Heart left ventricle (tissue), 16 donors: ENCODE measurements at regions not wholly inside any gene's neighbourhood (a gene's known extent, or its start where the extent isn't known, plus 50 kb on each side); places are given as distances from the start of the nearest gene placed in this dataset.

Experiments
- ATAC-seq, 4 donors: fragments of 200-7000 bp; cut with Tn5 transposase; one replicate each; pipeline ENCODE4 v1.9.1; 2020 to 2022; ENCODE audit warnings: moderate library complexity in 4 of 4, mild to moderate bottlenecking in 3 of 4, moderate number of reproducible peaks in 1 of 4
- DNase-seq, 5 donors: peaks; one replicate each; pipeline ENCODE4 v3.0.0-alpha.2; 2020
- H3K27ac ChIP-seq, 12 donors: fragments of 200-600 bp; sonication (generic) in 4 of 12; one replicate each; pipeline versions ENCODE4 v1.5.0 to v1.8.0; 2016 to 2022; ENCODE audit warnings: mild to moderate bottlenecking in 2 of 12
- H3K27me3 ChIP-seq, 9 donors: fragments of 200-600 bp; sonication (generic) in 2 of 9; one replicate each; pipeline versions ENCODE4 v1.5.1 to v1.8.0; 2016 to 2022; ENCODE audit warnings: mild to moderate bottlenecking in 3 of 9
- H3K36me3 ChIP-seq, 9 donors: fragments of 200-600 bp; sonication (generic) in 2 of 9; one replicate each; pipeline versions ENCODE4 v1.5.0 to v1.8.0; 2018 to 2022; ENCODE audit warnings: mild to moderate bottlenecking in 2 of 9
- H3K4me1 ChIP-seq, 12 donors: fragments of 200-600 bp; sonication (generic) in 4 of 12; one replicate each; pipeline versions ENCODE4 v1.5.0 to v1.8.0; 2016 to 2022; ENCODE audit warnings: mild to moderate bottlenecking in 3 of 12
- H3K4me3 ChIP-seq, 12 donors: fragments of 200-600 bp; sonication (generic) in 4 of 12; one replicate each; pipeline versions ENCODE4 v1.5.0 to v1.8.0; 2017 to 2022; ENCODE audit warnings: mild to moderate bottlenecking in 9 of 12, moderate library complexity in 4 of 12
- H3K9me3 ChIP-seq, 12 donors: fragments of 200-600 bp; sonication (generic) in 4 of 12; one replicate each; pipeline versions ENCODE4 v1.5.0 to v1.8.0; 2016 to 2022; ENCODE audit warnings: mild to moderate bottlenecking in 1 of 12
- CTCF ChIP-seq, 12 donors: fragments of 200-600 bp; sonication (generic) in 4 of 12; IDR thresholded peaks; one replicate each; pipeline versions ENCODE4 v1.5.0 to v1.8.0; 2018 to 2022; ENCODE audit warnings: antibody characterized with exemption in 12 of 12, mild to moderate bottlenecking in 5 of 12
- POLR2A ChIP-seq, 2 donors: fragments of 450-650 bp; IDR thresholded peaks; one replicate each; pipeline ENCODE4 v1.6.1; 2017; ENCODE audit warnings: antibody characterized with exemption in 2 of 2, mild to moderate bottlenecking in 2 of 2, moderate library complexity in 2 of 2
- WGBS, 4 donors: extraction: QIAGEN DNeasy Blood & Tissue Kit in 2 of 4; methylation state at CpG; one replicate each; pipeline versions ENCODE4 v1.1.5 to v1.1.7; 2013 to 2018; 5-methylcytosine and 5-hydroxymethylcytosine counted together
- intact Hi-C, 10 donors: fragments of 100-400 bp; cut with DNase I; formaldehyde crosslinking; loops; one replicate each; pipeline versions ENCODE4 v1.11.1 to v1.14.2; 2022
- donor health status: ischemic (EF 13 %, LVEDD 7.1; RV severe dilation, severe dysfunction).
- donor health status: healthy with polysubstance abuse.
- donor health status: DM: no; HTN: yes; CAD: no.
- donor health status: DM: no; HTN: no; CAD: no.
- donor health status: ischemic (EF 25% LVEDD 6.9; RV normal size, moderate dysfunction).
- donor health status: ischemic (EF 25% LVEDD 5.7; RV mildly dilated, moderate dysfunction).
- donor health status: healthy.
- donor health status: DM: yes; HTN: yes; CAD: no.
- donor health status: ischemic (EF 35%, LVEDD 5.7; RV mildly dilated, moderate dysfunction).
- donor health status: nonischemic (EF 11% LVEDD 7.7; RV severe dilation, severe dysfunction).
- donor health status: DM: yes; HTN: yes; CAD: no.
- donor health status: PGD.
- donor health status: ischemic (EF 29% LVEDD 5.4; RV normal size, mild dysfunction).
- donor health status: nonischemic (EF 23%, LVEDD 6.1; RV moderate dilation, normal function).

DNA sequence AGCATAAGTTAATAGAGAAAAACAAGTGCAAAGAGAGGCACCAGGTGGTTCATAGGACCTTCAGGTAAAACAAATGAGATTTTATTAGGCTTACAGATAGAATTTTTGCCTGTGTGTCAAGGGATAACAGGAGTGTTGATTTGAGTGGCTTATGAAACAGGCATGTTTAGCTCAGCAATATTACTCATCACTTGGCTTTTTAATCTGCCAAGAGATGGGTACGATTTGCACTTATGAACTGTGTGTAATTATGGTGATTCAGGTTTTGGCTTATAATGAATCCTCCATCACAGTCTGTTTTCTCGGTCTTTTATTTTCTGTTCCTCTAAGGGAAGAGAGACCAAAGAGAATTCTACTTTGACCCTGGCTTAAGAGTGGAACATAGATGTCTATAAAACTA, 199.3 kb downstream of the DMRTA1 start:
- Histone ChIP-seq H3K9me3 (no peaks in the 10 kb centered on the region), H3K36me3 (no peaks in the 10 kb centered on the region), H3K4me3 (peak overlapping the region in 2 of 12 donors; percentile 27 to 29), H3K27me3 (no peaks in the 10 kb centered on the region), H3K27ac (no peak overlapping the region), H3K4me1 (no peaks in the 10 kb centered on the region)
- 72 to 79% (median 77%) methylated on average over 2 of the region's 2 CpGs for whole genome bisulfite sequencing, 4 donors
- ATAC-seq (no peak), DNase-seq (no peak)
- intact Hi-C loops: no loop called here
- no peak for TF ChIP-seq POLR2A (IDR thresholded peaks at IDR 0.05)
- no peak for TF ChIP-seq CTCF (IDR thresholded peaks at IDR 0.05)

DNA sequence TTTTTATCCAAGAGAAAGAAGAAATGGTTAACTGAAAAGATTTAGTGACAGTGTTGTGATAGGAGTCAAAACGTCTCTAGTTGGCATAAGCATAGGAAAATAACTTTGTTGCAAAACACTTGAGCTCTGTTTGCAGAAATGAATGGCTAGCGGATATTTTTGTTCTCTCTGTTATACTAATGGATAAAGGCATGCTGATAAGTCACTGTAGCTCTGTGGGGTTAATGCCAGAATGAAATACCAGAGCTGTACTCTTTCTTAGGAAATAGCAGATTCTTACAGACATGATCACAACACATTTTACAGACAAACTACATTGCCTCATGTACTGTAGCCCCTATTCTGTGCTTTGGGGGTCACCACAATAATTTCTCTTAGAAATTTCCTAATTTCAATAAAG, 202.8 kb downstream of the DMRTA1 start:
- peak overlapping the region in 1 of 12 donors; percentile 52 for H3K27ac ChIP-seq

DNA sequence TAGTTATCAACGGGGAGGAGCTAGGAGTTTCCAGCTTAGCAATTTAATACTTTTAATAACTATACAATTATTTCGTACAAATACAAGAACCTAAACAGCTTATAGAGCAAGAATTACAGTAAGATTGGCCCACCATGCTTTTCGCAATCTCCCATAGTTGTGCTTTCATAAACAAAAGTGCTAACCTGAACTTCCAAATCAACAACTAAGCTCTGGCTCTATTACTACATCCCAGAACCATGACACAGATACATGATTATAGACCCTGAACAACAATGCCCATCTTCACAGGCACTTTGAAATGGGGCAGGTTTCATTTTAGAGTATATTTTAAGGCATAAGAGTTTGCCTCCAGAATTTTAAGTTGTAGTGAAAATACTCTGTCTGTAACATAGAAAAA, 203.5 kb downstream of the DMRTA1 start:
- H3K36me3 ChIP-seq: no peaks in the 10 kb centered on the region
- TF ChIP-seq CTCF (IDR thresholded peaks at IDR 0.05): no peak
- no peak for TF ChIP-seq POLR2A (IDR thresholded peaks at IDR 0.05)
- intact Hi-C loops: no loop called here
- ATAC-seq (no peak), DNase-seq (no peak)
- H3K4me3 ChIP-seq: no peak overlapping the region
- H3K27me3 ChIP-seq: no peaks in the 10 kb centered on the region
- H3K4me1 ChIP-seq: no peaks in the 10 kb centered on the region
- no peaks in the 10 kb centered on the region for H3K9me3 ChIP-seq
- 76 to 86% (median 79%) methylated on average over 3 of the region's 3 CpGs for WGBS, 4 donors
- peak overlapping the region in 1 of 12 donors; percentile 52 for H3K27ac ChIP-seq

More for the DNA sequence above, 202.8 kb downstream of the DMRTA1 start:
- intact Hi-C loops: no loop called here
- H3K36me3 ChIP-seq: no peaks in the 10 kb centered on the region
- no peak overlapping the region for H3K4me3 ChIP-seq
- no peaks in the 10 kb centered on the region for H3K4me1 ChIP-seq
- WGBS, 4 donors: 19 to 34% (median 24%) methylated on average over 2 of the region's 2 CpGs
- TF ChIP-seq CTCF (IDR thresholded peaks at IDR 0.05) (no peak), POLR2A (IDR thresholded peaks at IDR 0.05) (no peak)
- ATAC-seq (no peak), DNase-seq (no peak)
- no peaks in the 10 kb centered on the region for H3K9me3 ChIP-seq
- H3K27me3 ChIP-seq: no peaks in the 10 kb centered on the region

DNA sequence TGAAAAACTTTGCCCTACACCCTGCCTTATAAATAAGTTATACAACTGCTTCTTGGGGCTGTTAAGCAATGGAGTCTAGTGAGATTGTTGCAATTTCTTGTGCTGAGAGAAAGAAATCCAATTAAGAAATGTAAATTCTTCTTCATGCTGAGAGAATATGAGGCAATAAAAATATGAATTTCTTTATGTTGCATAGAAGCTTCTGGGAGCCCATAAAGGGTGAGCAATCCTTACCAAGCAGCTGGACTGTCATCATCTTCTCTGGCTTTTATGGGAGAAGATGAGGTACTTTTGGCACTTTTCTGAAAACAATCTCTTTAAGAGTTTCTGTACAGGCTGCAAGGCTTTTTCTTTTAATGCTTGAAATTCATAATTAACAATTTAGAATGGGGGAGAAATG, 204.3 kb downstream of the DMRTA1 start:
- no peak for DNase-seq
- Histone ChIP-seq H3K4me3 (no peak overlapping the region), H3K9me3 (no peaks in the 10 kb centered on the region), H3K27ac (peak overlapping the region in 1 of 12 donors; percentile 52), H3K27me3 (no peaks in the 10 kb centered on the region), H3K4me1 (no peaks in the 10 kb centered on the region), H3K36me3 (no peaks in the 10 kb centered on the region)
- TF ChIP-seq CTCF (IDR thresholded peaks at IDR 0.05) (no peak), POLR2A (IDR thresholded peaks at IDR 0.05) (no peak)
- ATAC-seq: no peak
- intact Hi-C loops: no loop called here
